GM21423 (cell line): ENCODE measurements at regions not wholly inside any gene's neighbourhood (a gene's known extent, or its start where the extent isn't known, plus 50 kb on each side); places are given as distances from the start of the nearest gene placed in this dataset.
"Not testable (repeated sequence)": the region's sequence is repeated elsewhere in the genome, so short reads cannot be mapped to it uniquely, and the experiment has no call there.

Experiments
- ATAC-seq: cut with Tn5 transposase; IDR thresholded peaks from one replicate; pipeline ENCODE4 v1.9.1; 2021; ENCODE audit warnings: mild to moderate bottlenecking, moderate library complexity; ENCODE audit not compliant: unreplicated experiment

DNA sequence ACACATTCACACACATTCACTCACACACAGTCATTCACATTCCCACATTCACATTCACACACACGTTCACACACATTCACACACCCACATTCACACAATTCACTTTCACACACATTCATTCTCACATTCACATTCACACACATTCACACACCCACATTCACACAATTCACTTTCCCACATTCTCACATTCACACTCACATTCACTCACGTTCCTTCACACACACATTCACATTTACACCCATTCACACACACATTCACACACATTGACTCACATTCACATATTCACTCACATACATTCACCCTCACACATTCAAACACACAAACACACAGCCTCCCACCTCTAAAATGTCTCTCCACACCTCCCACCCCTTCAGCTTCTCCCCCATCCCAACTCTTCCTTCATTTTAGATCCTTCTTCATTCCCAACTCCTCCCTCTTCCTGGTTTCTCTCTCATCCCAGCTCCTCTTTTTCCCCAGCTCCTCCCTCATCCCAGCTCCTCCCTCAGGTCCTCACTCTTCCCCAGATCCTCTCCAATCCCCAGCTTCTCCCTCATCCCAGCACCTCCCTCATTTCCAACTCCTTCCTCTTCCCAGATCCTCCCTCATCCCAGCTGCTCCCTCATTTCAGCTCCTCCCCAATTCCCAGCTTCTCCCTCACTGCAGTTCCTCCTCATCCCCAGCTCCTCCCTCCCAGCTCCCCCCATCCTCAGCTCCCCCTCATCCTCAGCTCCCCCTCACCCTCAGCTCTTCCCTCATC, 111.0 kb downstream of the FAM53A start:
- no peak for ATAC-seq

DNA sequence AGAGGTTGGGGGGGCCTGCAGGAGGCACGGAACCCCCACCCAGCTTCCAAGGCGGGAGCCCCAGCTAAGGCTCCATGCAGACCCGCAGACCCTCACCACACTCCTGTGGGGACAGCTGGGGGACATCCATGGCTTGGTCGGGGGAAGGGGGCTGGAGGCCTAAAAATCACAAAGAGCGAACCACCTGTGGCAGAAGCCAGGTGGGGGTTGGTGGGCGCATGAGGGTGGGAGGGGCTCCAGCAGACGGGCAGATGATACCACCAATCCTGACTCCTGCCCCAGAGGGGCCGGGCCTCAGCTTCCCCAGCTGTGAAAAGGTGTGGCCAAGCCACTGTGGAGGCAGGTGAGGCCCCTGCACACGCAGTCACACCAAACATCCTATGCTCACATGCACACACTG, 111.6 kb downstream of the FAM53A start:
- ATAC-seq, result no peak

DNA sequence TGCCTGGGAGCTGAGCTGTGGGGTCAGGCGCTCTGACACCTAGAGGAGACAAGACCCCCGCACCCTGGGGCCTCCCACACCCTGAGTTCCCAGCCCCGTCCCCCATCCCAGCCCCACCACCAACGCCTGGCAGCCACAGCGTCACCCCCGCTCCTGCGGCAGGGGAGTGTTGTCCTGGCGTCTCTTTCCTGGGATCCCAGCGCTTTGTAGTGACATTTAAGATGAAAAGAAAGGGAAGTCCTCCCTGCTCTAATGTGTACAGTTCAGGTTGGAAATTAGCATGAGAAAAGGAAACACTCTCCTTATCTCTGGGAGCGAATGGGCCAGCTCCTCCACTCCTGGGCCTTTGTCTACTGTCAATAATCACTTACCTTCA, 112.1 kb downstream of the FAM53A start:
- ATAC-seq, result no peak

DNA sequence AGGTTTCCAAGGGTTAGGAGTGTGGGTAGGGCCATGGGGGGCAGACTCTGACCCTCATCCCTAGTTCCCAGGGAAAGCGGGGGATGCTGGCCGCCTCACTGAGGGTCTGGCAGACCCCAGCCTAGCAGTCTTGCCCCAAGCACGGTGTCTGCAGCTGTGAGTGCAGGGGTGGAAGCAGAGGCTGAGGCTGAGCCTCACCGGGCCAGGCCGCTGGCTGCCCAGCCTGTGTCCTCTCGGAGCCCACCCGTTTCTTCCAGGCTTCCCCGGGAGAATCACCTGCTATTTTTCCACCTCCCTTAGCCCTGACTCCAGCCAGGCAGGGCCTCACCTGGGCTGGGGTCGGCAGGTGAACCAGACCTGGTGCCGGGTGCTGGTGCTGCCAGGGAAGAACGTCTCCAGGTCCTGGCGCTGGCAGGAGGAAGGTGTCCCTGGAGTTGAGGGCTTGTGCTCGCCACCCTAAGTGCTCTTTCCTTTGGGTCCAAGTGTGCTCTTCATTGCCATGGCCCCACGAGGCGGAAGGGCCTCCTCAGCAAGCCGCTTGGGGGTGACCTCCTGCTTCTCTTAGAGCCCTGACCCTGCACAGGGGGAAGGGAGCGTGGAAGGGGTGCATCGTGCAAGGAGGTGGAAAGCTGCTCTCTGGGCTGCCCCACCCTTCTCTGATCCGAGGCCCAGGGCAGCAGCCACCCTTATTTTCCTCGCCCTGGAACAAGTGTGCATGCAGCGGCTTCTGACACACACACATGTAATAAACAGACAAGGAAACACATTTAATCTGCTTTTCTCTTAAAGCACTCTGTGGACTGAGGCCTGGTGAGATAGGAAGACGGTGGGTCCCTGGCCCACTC, 112.7 kb downstream of the FAM53A start:
- no peak for ATAC-seq

DNA sequence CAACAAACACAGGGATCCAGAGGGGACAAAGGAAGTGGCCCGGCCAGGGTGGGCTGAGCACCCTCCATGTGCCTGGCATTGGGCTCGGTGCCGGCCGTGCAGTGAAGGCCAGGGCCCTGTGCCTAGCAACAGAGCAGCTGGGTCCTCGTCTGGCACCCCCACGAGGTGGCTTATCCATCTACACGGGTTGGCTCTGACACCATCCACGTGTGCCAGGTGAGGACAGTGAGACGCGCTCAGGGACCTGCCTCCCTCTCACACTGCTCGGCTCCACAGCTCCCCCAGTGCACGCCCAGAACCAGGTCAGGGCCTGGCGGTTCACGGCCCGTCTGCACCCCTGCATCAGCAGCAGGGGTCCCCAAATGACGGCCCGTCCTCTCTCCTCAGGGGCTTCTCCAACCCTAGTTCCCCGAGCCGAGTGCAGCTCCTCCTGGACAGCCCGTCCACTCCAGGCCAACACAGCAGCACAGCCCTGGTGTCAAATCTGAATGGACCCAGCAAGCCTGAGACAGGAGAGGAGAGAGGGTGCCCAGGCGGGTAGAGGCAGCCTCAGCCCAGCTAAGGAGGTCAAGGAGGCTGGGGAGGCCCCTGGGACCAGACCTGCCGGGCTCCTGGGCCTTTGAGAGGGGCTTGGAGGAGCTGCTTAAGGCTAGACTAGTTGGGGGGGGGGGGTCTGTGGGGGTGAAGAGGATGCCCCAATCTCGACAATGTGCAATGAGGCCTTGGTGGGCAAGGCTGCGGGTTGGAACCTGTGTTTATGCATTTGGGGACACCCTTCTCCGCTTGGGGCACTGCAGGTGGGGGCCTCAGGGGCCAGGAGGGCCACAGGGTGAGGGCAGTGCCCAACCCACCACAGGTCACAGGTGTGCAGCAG, 113.6 kb downstream of the FAM53A start:
- ATAC-seq, result no peak

- no peak for ATAC-seq
These were observed 114.5 kb downstream of the FAM53A start for GRCh38 chr4:1569461-1570151.

DNA sequence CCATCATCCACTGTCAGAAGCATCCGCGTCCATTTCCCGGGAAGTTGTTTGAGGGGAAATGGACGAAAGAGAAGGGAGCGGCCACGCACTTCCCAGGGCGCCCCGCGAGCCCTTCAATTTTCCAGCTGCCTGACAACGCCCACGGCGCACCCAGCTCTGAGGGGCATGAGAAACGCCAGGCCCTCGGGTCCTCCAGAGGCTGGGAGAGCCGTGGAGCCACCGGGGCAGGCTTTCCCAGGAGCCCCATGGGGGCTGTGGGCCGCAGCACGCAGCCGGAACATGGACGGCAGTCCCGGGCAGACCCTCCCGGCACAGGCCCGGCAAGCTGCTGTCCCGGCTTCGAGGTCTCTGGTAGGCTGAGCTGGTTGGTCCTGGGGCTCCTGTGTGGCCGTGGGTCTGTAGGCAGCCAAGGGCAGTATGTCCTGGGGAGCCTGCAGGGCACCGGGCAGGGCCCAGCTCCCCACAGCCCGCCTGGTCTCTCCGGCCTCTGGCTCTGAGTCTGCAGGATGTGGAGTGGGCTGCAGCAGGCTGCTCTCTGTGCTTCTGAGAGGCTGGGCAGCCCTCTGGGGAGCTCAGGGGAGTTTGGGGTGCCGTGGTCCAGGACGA, 115.2 kb downstream of the FAM53A start:
- no peak for ATAC-seq

DNA sequence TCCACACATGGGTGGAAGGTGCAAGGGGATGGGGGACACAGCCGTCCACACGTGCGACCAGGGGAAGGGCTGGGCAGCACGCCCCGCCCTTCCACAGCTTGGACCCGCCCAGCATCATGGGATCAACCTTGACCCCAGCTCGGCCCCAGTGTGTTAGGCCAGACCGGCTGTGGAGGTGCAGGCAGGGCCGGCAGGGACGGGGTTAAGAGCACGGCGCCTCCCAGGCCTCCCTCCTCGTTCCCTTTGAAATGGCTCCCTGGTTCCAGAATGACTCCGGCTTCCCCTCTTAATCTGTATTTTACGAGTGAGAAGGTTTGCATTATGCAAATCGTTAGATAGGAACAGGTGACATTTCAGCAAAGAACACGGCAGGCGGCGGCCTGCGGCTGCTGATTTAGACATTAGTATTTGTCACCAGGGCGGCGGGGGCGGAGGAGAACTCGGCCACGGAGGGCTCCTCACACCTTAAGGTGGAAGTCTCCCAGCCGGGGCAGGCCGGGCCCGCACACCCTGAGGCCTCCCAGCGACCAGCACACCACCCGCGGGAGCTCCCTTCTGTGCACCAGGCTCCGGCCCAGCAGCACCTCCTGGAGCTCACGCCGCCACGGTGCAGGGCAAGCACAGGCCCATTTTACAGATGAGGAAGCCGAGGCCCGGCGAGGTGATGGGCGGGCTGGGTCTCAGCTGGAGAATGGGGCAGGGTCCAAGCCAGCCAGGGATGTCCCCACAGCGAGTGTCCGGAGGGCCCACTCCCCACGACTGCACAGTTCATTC, 116.1 kb downstream of the FAM53A start:
- no peak for ATAC-seq

GRCh38 chr4:1567519-1567807, 116.7 kb downstream of the FAM53A start:
- ATAC-seq, result no peak

DNA sequence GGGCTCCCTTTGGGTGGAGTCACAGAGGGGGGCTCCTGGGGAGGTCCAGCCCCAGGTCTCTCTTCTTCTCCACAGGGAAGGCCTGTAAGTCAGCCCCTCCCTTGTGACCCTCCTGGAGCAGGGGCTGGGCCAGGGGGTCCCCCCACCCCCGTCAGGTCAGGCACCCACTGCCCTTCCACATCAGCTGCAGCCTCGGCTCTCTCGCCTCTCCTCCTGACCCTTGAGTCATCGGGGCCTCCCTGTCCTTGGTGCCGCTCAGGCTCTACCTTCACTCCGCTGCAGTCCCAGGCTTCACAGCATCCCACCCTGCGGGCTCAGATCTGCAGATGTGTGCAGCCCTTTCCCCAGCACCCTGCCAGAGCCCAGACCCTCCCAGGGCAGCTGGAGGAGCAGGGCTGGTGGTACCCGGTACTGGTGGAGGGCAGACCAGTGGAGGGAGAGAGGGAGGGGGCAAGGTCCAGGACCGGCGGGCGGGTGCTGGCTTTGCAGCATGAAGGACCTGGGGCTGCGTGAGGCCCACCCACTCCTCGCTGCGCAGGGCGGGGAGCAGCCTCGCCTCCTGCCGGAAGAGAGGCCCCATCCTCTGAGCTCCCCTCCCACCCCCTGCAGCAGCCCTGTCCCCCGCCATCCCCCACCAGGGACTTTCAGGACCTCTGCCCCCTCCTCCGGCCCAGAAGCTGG, 117.1 kb downstream of the FAM53A start:
- no peak for ATAC-seq

DNA sequence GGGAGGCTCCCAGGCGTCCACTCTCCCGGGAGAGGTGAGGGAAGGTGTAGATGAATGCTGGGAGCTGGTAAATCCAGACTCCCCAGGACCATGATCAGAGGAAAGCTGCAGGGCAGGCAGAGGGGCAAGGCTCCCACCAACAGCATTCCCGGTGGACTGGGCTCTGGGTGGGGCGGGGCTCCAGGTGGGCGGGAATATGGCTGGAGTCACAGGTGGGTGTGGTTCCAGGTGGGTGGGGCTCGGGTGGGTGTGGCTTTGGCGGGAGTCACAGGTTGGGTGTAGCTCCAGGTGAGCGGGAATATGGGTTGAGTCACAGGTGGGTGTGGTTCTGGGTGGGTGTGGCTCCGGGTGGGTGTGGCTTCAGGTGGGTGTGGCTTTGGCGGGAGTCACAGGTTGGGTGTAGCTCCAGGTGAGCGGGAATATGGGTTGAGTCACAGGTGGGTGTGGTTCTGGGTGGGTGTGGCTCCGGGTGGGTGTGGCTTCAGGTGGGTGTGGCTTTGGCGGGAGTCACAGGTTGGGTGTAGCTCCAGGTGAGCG, 117.7 kb downstream of the FAM53A start:
- ATAC-seq, result not testable (repeated sequence)

DNA sequence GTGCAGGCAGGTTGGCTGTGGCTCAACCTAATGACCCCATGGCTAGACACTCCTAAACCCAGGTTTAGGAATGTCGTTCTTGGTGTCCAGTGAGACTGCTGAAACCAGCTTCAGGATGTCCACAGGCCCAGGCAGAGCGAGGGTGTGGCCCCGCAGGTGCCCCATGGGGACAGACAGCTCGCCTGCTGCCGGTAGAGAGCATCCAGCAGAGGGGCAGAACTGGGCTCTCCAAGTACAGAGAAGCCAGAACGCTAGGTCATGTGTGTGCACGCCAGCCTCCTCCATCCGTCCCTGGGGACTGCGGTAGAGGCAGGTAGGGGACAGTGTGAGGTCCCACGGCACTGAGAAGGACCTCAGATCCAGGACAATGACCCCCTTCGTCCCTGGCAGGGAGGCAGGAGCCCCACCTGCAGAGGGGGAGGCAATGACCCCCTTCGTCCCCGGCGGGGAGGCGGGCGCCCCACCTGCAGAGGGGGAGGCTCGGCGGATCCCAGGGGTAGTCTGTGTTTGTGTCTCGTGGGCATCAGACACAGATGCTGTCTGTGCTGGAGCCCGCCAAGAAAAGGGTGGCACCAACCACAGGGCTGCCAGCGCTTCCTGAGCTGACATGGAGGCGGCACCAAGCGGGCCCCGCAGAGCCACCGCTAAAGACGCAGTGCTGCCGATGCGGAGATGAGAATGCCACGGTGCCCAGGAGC, 118.4 kb downstream of the FAM53A start:
- no peak for ATAC-seq

- no peak for ATAC-seq
These were observed 119.4 kb downstream of the FAM53A start for GRCh38 chr4:1564535-1565375.

DNA sequence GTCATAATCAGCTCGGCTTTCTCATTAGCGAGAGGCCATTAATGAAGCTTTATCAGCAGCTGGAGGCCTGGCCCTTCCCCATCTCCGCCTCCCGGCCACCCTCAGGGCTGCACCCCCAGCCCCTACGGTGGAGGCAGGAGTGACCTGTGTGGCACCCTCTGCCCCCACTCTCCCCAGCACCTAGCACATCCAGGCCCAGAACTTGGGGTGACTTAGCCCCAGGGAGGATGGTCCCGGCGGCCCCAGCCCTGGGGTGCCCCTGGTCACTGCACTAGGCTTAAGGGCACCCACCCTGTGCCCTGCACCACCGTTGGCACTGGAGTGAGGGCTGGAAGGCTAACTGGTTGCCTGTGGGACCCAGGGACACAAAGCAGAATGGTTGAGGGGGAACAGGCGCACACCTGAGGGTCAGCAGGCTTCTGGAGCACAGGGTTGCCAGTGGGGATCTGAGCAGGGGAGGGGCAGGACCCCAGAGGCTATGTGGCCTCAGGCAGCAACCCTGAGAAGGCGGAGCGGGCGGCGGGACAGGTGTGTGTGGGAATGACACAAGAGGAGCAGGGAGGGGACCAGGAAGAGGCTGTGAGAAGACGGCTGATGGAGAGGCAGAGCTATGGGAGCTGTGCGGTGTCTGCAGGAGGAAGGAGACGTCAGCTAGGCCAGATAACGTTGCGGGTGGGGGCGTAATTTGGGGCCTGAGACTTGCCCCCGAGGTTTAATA, 120.2 kb downstream of the FAM53A start:
- no peak for ATAC-seq

GRCh38 chr4:1563241-1563640, 120.9 kb downstream of the FAM53A start:
- no peak for ATAC-seq

- ATAC-seq, result no peak
These were observed 121.3 kb downstream of the FAM53A start for GRCh38 chr4:1562771-1563170.

DNA sequence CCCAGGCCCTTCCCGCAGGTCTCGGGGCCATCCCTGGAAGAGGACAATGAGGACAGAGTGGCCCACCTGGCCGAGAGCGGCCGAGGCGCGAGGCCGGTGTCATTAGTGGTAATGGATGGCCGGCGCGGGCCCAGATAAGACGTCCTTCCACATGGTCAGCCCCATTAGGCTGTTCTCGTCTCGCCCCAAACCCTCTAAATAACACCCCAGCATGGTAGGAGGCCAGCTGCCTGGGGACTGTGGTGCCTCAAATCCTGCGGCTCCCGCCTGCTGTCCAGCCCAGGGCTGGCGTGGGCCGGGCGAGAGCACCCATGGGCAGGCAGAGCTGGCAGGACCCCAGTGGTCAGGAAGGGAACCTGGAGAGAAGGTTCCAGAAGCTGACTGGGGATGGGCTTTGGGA, 121.7 kb downstream of the FAM53A start:
- no peak for ATAC-seq
